ENCODE measurements at regions not wholly inside any gene's neighbourhood (a gene's known extent, or its start where the extent isn't known, plus 50 kb on each side); places are given as distances from the start of the nearest gene placed in this dataset.

GRCh38 chr3:139222100-139222657 is 121.6 kb upstream of the MRPS22 start:
- TF ChIP-seq SMC3 (IDR thresholded peaks at IDR 0.05; ENCODE audit: low read depth, low read length) = no peak
- no peak for TF ChIP-seq CTCF (conservative IDR thresholded peaks at IDR 0.05; ENCODE audit: low read depth, low read length)
- TF ChIP-seq POLR2A (IDR thresholded peaks at IDR 0.05; ENCODE audit: low read depth, low read length) = no peak

Measured in IMR-90 (cell line).